ENCODE measurements at regions not wholly inside any gene's neighbourhood (a gene's known extent, or its start where the extent isn't known, plus 50 kb on each side); places are given as distances from the start of the nearest gene placed in this dataset.

DNA sequence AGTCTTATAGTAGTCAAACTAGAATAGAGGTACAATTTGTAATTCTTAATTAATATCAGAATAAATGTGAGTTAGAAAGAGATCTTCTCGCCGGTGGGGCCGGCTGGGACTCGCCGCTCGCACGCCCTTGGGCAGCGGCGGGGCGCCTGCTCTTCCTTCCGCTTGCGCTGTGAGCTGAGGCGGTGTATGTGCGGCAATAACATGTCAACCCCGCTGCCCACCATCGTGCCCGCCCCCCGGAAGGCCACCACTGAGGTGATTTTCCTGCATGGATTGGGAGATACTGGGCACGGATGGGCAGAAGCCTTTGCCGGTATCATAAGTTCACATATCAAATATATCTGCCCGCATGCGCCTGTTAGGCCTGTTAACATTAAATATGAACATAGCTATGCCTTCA lies 123.7 kb upstream of the OGFRL1 start:
- no peak overlapping the region for H3K4ac ChIP-seq (ENCODE audit: low read depth, low read length)
- H3K18ac ChIP-seq (ENCODE audit: low read length) = no peak overlapping the region
- no peak overlapping the region for H3K4me3 ChIP-seq (ENCODE audit: low read depth, low read length)
- no peak overlapping the region for H4K12ac ChIP-seq (ENCODE audit: low read depth, low read length)
- no peak overlapping the region for H2BK12ac ChIP-seq (ENCODE audit: low read length)
- H3K9me3 ChIP-seq (ENCODE audit: insufficient read depth, low read depth, low read length) = no peaks in the 10 kb centered on the region
- H4K8ac ChIP-seq (ENCODE audit: low read depth, low read length) = no peak overlapping the region
- no peak overlapping the region for H3K4me2 ChIP-seq (ENCODE audit: low read length)
- H2AK5ac ChIP-seq (ENCODE audit: low read length) = no peak overlapping the region
- H4K91ac ChIP-seq (ENCODE audit: low read depth, low read length) = no peak overlapping the region
- H3K27ac ChIP-seq (ENCODE audit: low read depth, low read length) = no peak overlapping the region
- no peak overlapping the region for H2BK120ac ChIP-seq (ENCODE audit: insufficient read depth, low read length, poor library complexity)
- no peaks in the 10 kb centered on the region for H3K4me1 ChIP-seq (ENCODE audit: control insufficient read depth in 1 of 2, insufficient read depth in 2 of 2, low read length in 2 of 2)
- no peaks in the 10 kb centered on the region for H3K27me3 ChIP-seq (ENCODE audit: insufficient read depth, low read length)
- DNase-seq = no peak
- no peaks in the 10 kb centered on the region for H3K79me1 ChIP-seq (ENCODE audit: low read length)
- no CpG with 5 or more reads among the region's 22 CpGs for WGBS (ENCODE audit: extremely low coverage, insufficient coverage, insufficient read length)
- no peak overlapping the region for H3K23ac ChIP-seq (ENCODE audit: low read length)
- no peak overlapping the region for H3K14ac ChIP-seq (ENCODE audit: low read length)
- no peaks in the 10 kb centered on the region for H3K36me3 ChIP-seq (ENCODE audit: control insufficient read depth in 1 of 2, insufficient read depth in 2 of 2, low read length in 2 of 2)
- no peak overlapping the region for H3K9ac ChIP-seq (ENCODE audit: low read length)
- H3K79me2 ChIP-seq (ENCODE audit: control insufficient read depth, insufficient read depth, low read length, poor library complexity) = no peaks in the 10 kb centered on the region
- H2BK5ac ChIP-seq (ENCODE audit: low read depth, low read length, poor library complexity) = no peak overlapping the region
- H2AFZ ChIP-seq (ENCODE audit: insufficient read depth, low read length, poor library complexity) = no peak overlapping the region

DNA sequence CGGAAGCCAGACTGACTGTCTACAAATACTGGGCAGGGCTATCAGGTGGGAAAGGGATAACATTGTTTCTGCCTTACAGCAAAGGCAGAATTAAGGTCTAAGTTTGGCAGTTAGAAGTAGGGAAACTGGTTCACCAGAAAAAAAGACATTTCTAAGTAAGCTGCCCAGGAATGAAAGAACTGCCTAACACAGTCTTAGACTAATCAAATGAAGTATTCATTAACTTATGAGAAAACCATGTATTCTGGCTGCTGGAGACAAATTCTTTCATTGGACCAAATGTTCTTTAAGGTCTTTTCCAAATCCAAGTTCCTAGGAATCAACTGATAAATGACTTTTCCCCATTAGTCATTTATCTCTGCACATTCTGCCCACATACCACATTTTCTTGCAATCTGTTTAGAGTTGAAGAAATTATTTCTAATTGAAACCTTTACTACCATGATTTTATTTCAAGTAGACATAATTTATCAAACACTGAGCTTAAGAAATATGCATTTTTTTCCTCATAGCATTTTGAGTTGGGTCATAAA lies 120.3 kb upstream of the OGFRL1 start:
- H3K27ac ChIP-seq (ENCODE audit: low read depth, low read length) = no peak overlapping the region
- no peak overlapping the region for H3K4ac ChIP-seq (ENCODE audit: low read depth, low read length)
- H3K79me2 ChIP-seq (ENCODE audit: control insufficient read depth, insufficient read depth, low read length, poor library complexity) = no peaks in the 10 kb centered on the region
- H3K36me3 ChIP-seq (ENCODE audit: control insufficient read depth in 1 of 2, insufficient read depth in 2 of 2, low read length in 2 of 2) = no peaks in the 10 kb centered on the region
- H3K23ac ChIP-seq (ENCODE audit: low read length) = no peak overlapping the region
- no CpG with 5 or more reads among the region's 1 CpG for WGBS (ENCODE audit: extremely low coverage, insufficient coverage, insufficient read length)
- no peak overlapping the region for H3K9ac ChIP-seq (ENCODE audit: low read length)
- H4K91ac ChIP-seq (ENCODE audit: low read depth, low read length) = no peak overlapping the region
- no peak for DNase-seq
- H3K4me3 ChIP-seq (ENCODE audit: low read depth, low read length) = no peak overlapping the region
- no peak overlapping the region for H3K14ac ChIP-seq (ENCODE audit: low read length)
- H2BK120ac ChIP-seq (ENCODE audit: insufficient read depth, low read length, poor library complexity) = no peak overlapping the region
- no peak overlapping the region for H3K4me2 ChIP-seq (ENCODE audit: low read length)
- H3K4me1 ChIP-seq (ENCODE audit: control insufficient read depth in 1 of 2, insufficient read depth in 2 of 2, low read length in 2 of 2) = no peaks in the 10 kb centered on the region
- no peak overlapping the region for H2AK5ac ChIP-seq (ENCODE audit: low read length)
- H2AFZ ChIP-seq (ENCODE audit: insufficient read depth, low read length, poor library complexity) = no peak overlapping the region
- no peak overlapping the region for H2BK12ac ChIP-seq (ENCODE audit: low read length)
- H3K79me1 ChIP-seq (ENCODE audit: low read length) = no peaks in the 10 kb centered on the region
- H3K9me3 ChIP-seq (ENCODE audit: insufficient read depth, low read depth, low read length) = no peaks in the 10 kb centered on the region
- H4K12ac ChIP-seq (ENCODE audit: low read depth, low read length) = no peak overlapping the region
- no peak overlapping the region for H2BK5ac ChIP-seq (ENCODE audit: low read depth, low read length, poor library complexity)
- H4K8ac ChIP-seq (ENCODE audit: low read depth, low read length) = no peak overlapping the region
- H3K27me3 ChIP-seq (ENCODE audit: insufficient read depth, low read length) = no peaks in the 10 kb centered on the region
- no peak overlapping the region for H3K18ac ChIP-seq (ENCODE audit: low read length)

DNA sequence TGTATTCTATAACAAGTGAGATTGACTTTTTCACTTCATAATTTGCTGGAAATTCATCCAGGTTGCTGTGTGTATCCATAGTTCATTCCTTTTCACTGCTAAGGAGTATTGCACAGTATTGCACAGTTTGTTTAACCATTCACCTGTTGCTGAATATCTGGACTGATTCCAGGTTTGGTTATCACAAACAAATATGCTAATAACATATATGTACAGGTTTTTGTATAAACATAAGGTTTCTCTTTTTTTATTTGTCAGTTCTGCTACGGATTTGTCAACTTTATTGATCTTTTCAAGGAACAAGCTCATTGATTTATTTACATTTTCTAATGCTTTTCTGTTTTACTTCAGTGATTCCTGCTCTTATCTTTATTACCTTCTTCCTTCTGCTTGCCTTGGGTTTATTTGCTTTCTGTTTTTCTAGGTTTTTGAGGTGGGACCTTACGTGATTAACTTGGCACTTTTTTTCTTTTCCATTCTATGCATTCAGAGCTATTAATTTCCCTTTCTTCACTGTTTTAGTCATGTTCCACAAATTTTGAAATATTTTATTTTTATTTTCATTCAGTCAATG lies 117.0 kb upstream of the OGFRL1 start:
- H3K27me3 ChIP-seq (ENCODE audit: insufficient read depth, low read length) = no peaks in the 10 kb centered on the region
- H4K12ac ChIP-seq (ENCODE audit: low read depth, low read length) = no peak overlapping the region
- no peaks in the 10 kb centered on the region for H3K9me3 ChIP-seq (ENCODE audit: insufficient read depth, low read depth, low read length)
- no peak for DNase-seq
- no peak overlapping the region for H2BK12ac ChIP-seq (ENCODE audit: low read length)
- H3K9ac ChIP-seq (ENCODE audit: low read length) = no peak overlapping the region
- no peak overlapping the region for H4K8ac ChIP-seq (ENCODE audit: low read depth, low read length)
- no peak overlapping the region for H3K27ac ChIP-seq (ENCODE audit: low read depth, low read length)
- H3K4me1 ChIP-seq (ENCODE audit: control insufficient read depth in 1 of 2, insufficient read depth in 2 of 2, low read length in 2 of 2) = no peaks in the 10 kb centered on the region
- no peak overlapping the region for H2AK5ac ChIP-seq (ENCODE audit: low read length)
- no peaks in the 10 kb centered on the region for H3K36me3 ChIP-seq (ENCODE audit: control insufficient read depth in 1 of 2, insufficient read depth in 2 of 2, low read length in 2 of 2)
- H3K23ac ChIP-seq (ENCODE audit: low read length) = no peak overlapping the region
- H2BK5ac ChIP-seq (ENCODE audit: low read depth, low read length, poor library complexity) = no peak overlapping the region
- no peak overlapping the region for H2BK120ac ChIP-seq (ENCODE audit: insufficient read depth, low read length, poor library complexity)
- H3K79me1 ChIP-seq (ENCODE audit: low read length) = no peaks in the 10 kb centered on the region
- no peak overlapping the region for H4K91ac ChIP-seq (ENCODE audit: low read depth, low read length)
- H3K18ac ChIP-seq (ENCODE audit: low read length) = no peak overlapping the region
- no peak overlapping the region for H3K14ac ChIP-seq (ENCODE audit: low read length)
- no CpG with 5 or more reads among the region's 2 CpGs for WGBS (ENCODE audit: extremely low coverage, insufficient coverage, insufficient read length)
- no peak overlapping the region for H3K4me3 ChIP-seq (ENCODE audit: low read depth, low read length)
- no peak overlapping the region for H3K4ac ChIP-seq (ENCODE audit: low read depth, low read length)
- H3K79me2 ChIP-seq (ENCODE audit: control insufficient read depth, insufficient read depth, low read length, poor library complexity) = no peaks in the 10 kb centered on the region
- no peak overlapping the region for H2AFZ ChIP-seq (ENCODE audit: insufficient read depth, low read length, poor library complexity)
- no peak overlapping the region for H3K4me2 ChIP-seq (ENCODE audit: low read length)

DNA sequence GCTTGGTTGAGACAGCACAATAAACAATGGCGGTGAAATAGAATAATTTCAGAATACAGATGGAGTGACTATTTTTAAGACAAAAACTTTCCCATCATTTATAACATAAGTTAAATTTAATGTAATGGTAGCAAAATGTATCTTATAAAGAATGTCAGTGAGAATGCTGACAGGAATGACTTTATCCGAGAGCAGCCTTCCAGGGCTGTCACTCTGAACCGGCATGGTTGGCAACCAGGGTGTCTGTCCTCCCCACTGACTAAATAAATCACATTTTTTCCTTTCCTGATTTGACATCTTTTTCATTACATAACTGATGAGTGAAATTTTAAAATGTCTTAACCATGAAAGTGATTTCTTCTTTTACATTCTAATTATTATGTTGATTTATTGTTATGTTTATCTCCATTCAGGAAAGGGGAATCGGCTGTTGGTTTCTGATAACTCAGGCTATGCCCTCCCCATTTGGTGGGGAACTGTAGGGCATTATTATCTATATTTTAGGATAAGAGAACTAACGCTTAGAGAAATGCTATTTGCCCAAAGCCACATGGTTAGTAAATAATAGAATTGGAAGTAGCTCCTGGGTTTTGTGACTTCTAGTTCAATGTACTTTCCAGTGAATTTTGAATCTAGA lies 109.2 kb upstream of the OGFRL1 start:
- Histone ChIP-seq H4K91ac (ENCODE audit: low read depth, low read length) (no peak overlapping the region), H3K27ac (ENCODE audit: low read depth, low read length) (no peak overlapping the region), H3K9ac (ENCODE audit: low read length) (no peak overlapping the region), H3K79me2 (ENCODE audit: control insufficient read depth, insufficient read depth, low read length, poor library complexity) (no peaks in the 10 kb centered on the region), H3K14ac (ENCODE audit: low read length) (no peak overlapping the region), H3K27me3 (ENCODE audit: insufficient read depth, low read length) (no peaks in the 10 kb centered on the region), H3K4me2 (ENCODE audit: low read length) (no peak overlapping the region), H3K23ac (ENCODE audit: low read length) (no peak overlapping the region), H4K12ac (ENCODE audit: low read depth, low read length) (no peak overlapping the region), H3K18ac (ENCODE audit: low read length) (no peak overlapping the region), H3K4me1 (ENCODE audit: control insufficient read depth in 1 of 2, insufficient read depth in 2 of 2, low read length in 2 of 2) (peaks cover 0 to 6% of the 10 kb centered on the region in 2 experiments), H4K8ac (ENCODE audit: low read depth, low read length) (no peak overlapping the region), H3K79me1 (ENCODE audit: low read length) (no peaks in the 10 kb centered on the region), H2BK12ac (ENCODE audit: low read length) (no peak overlapping the region), H3K4me3 (ENCODE audit: low read depth, low read length) (no peak overlapping the region), H2AFZ (ENCODE audit: insufficient read depth, low read length, poor library complexity) (no peak overlapping the region), H3K36me3 (ENCODE audit: control insufficient read depth in 1 of 2, insufficient read depth in 2 of 2, low read length in 2 of 2) (no peaks in the 10 kb centered on the region), H2AK5ac (ENCODE audit: low read length) (no peak overlapping the region), H2BK5ac (ENCODE audit: low read depth, low read length, poor library complexity) (no peak overlapping the region), H3K9me3 (ENCODE audit: insufficient read depth, low read depth, low read length) (no peaks in the 10 kb centered on the region), H2BK120ac (ENCODE audit: insufficient read depth, low read length, poor library complexity) (no peak overlapping the region), H3K4ac (ENCODE audit: low read depth, low read length) (no peak overlapping the region)
- DNase-seq = no peak
- WGBS (ENCODE audit: extremely low coverage, insufficient coverage, insufficient read length) = no CpG with 5 or more reads among the region's 5 CpGs
